Smooth muscle cell (in vitro differentiated cells): ENCODE measurements at regions not wholly inside any gene's neighbourhood (a gene's known extent, or its start where the extent isn't known, plus 50 kb on each side); places are given as distances from the start of the nearest gene placed in this dataset.

Source experiments
- DNase-seq: peaks from one replicate; lab custom pipeline; 2025; ENCODE audit not compliant: unreplicated experiment; lab: John Stamatoyannopoulos, UW
- H2AFZ ChIP-seq: fragments of 200-600 bp; sonication (generic); 2 replicates; pipeline ENCODE4 v1.6.0; 2016; ENCODE audit warnings: antibody characterized with exemption, low read depth, mild to moderate bottlenecking
- H3F3A ChIP-seq: fragments of 200-600 bp; sonication (generic); 2 replicates; pipeline ENCODE4 v1.6.0; 2017; ENCODE audit warnings: antibody characterized with exemption, low read depth
- H3K27ac ChIP-seq: fragments of 200-600 bp; sonication (generic); 2 replicates; pipeline ENCODE4 v1.5.1; 2016; ENCODE audit warnings: low read depth, mild to moderate bottlenecking
- H3K27me3 ChIP-seq: fragments of 200-600 bp; sonication (generic); 2 replicates; pipeline ENCODE4 v1.6.1; 2016; ENCODE audit warnings: low read depth, mild to moderate bottlenecking
- H3K36me3 ChIP-seq: fragments of 200-600 bp; sonication (generic); 2 replicates; pipeline ENCODE4 v1.5.1; 2016; ENCODE audit warnings: low read depth
- H3K4me1 ChIP-seq: fragments of 200-600 bp; sonication (generic); 2 replicates; pipeline ENCODE4 v1.5.1; 2016; ENCODE audit warnings: low read depth
- H3K4me2 ChIP-seq: fragments of 200-600 bp; sonication (generic); 2 replicates; pipeline ENCODE4 v1.6.0; 2016; ENCODE audit warnings: mild to moderate bottlenecking
- H3K4me3 ChIP-seq: fragments of 200-600 bp; sonication (generic); 2 replicates; pipeline ENCODE4 v1.5.1; 2016; ENCODE audit warnings: mild to moderate bottlenecking
- H3K79me2 ChIP-seq: fragments of 200-600 bp; sonication (generic); 2 replicates; pipeline ENCODE4 v1.6.0; 2016; ENCODE audit warnings: low read depth, mild to moderate bottlenecking
- H3K9ac ChIP-seq: fragments of 200-600 bp; sonication (generic); 2 replicates; pipeline ENCODE4 v1.6.0; 2016; ENCODE audit warnings: low read depth
- H3K9me3 ChIP-seq: fragments of 200-600 bp; sonication (generic); replicated peaks from 2 replicates; pipeline ENCODE4 v1.5.1; 2016; ENCODE audit warnings: low read depth
- H4K20me1 ChIP-seq: fragments of 200-600 bp; sonication (generic); 2 replicates; pipeline ENCODE4 v1.6.0; 2016; ENCODE audit warnings: low read depth
- CTCF ChIP-seq: fragments of 200-600 bp; sonication (generic); IDR thresholded peaks from 2 replicates; pipeline ENCODE4 v1.5.1; 2017; ENCODE audit warnings: borderline replicate concordance, mild to moderate bottlenecking, antibody characterized with exemption; ENCODE audit not compliant: insufficient read depth, poor library complexity, severe bottlenecking
- WGBS: methylation state at CpG from one replicate; pipeline ENCODE4 v1.1.7; 2016; ENCODE audit warnings: low lambda C conversion rate; 5-methylcytosine and 5-hydroxymethylcytosine counted together

- no peaks in the 10 kb centered on the region for H3K9me3 ChIP-seq
- H3K27me3 ChIP-seq: no peaks in the 10 kb centered on the region
- H4K20me1 ChIP-seq: no peaks in the 10 kb centered on the region
- no peak for TF ChIP-seq CTCF
- no peak overlapping the region for H3K4me3 ChIP-seq
- DNase-seq: no peak
- 48% methylated on average over 3 of the region's 3 CpGs for WGBS
- peak overlapping the region; percentile 10 for H3K27ac ChIP-seq
- H3K4me1 ChIP-seq: peaks cover 10% of the 10 kb centered on the region
- peak overlapping the region; percentile 14 for H3K4me2 ChIP-seq
- no peak overlapping the region for H3K9ac ChIP-seq
- no peaks in the 10 kb centered on the region for H3F3A ChIP-seq
- H3K79me2 ChIP-seq: no peaks in the 10 kb centered on the region
- H2AFZ ChIP-seq: no peak overlapping the region
- no peaks in the 10 kb centered on the region for H3K36me3 ChIP-seq
These were observed 474.1 kb downstream of the FLRT2 start for GRCh38 chr14:86003998-86004397.

GRCh38 chr14:85996551-85996950 is 466.6 kb downstream of the FLRT2 start:
- H3K27ac ChIP-seq: no peak overlapping the region
- no peaks in the 10 kb centered on the region for H3K9me3 ChIP-seq
- no peaks in the 10 kb centered on the region for H4K20me1 ChIP-seq
- no peaks in the 10 kb centered on the region for H3K27me3 ChIP-seq
- no peak for DNase-seq
- H3F3A ChIP-seq: no peaks in the 10 kb centered on the region
- H2AFZ ChIP-seq: no peak overlapping the region
- H3K4me2 ChIP-seq: no peak overlapping the region
- no peaks in the 10 kb centered on the region for H3K36me3 ChIP-seq
- H3K4me1 ChIP-seq: no peaks in the 10 kb centered on the region
- no peaks in the 10 kb centered on the region for H3K79me2 ChIP-seq
- H3K4me3 ChIP-seq: no peak overlapping the region
- TF ChIP-seq CTCF: no peak
- no peak overlapping the region for H3K9ac ChIP-seq

GRCh38 chr14:85991156-85991555 is 461.2 kb downstream of the FLRT2 start:
- H3K9ac ChIP-seq: no peak overlapping the region
- no peaks in the 10 kb centered on the region for H3K36me3 ChIP-seq
- no peak overlapping the region for H3K4me3 ChIP-seq
- no peaks in the 10 kb centered on the region for H4K20me1 ChIP-seq
- H3K4me2 ChIP-seq: no peak overlapping the region
- no peak overlapping the region for H3K27ac ChIP-seq
- no peaks in the 10 kb centered on the region for H3K27me3 ChIP-seq
- no peaks in the 10 kb centered on the region for H3K9me3 ChIP-seq
- DNase-seq: no peak
- no peaks in the 10 kb centered on the region for H3F3A ChIP-seq
- no peaks in the 10 kb centered on the region for H3K4me1 ChIP-seq
- no peak for TF ChIP-seq CTCF
- H3K79me2 ChIP-seq: no peaks in the 10 kb centered on the region
- 62% methylated on average over 4 of the region's 4 CpGs for WGBS
- H2AFZ ChIP-seq: no peak overlapping the region

- Histone ChIP-seq H3K9ac (no peak overlapping the region), H3K9me3 (no peaks in the 10 kb centered on the region), H3F3A (no peaks in the 10 kb centered on the region), H3K27me3 (no peaks in the 10 kb centered on the region), H3K4me2 (no peak overlapping the region), H3K4me1 (no peaks in the 10 kb centered on the region), H3K27ac (no peak overlapping the region), H3K79me2 (no peaks in the 10 kb centered on the region), H3K36me3 (no peaks in the 10 kb centered on the region), H3K4me3 (no peak overlapping the region), H2AFZ (no peak overlapping the region), H4K20me1 (no peaks in the 10 kb centered on the region)
- no peak for TF ChIP-seq CTCF
- 74% methylated on average over 5 of the region's 5 CpGs for WGBS
- no peak for DNase-seq
These were observed 458.0 kb downstream of the FLRT2 start for GRCh38 chr14:85987907-85988306.
